Activated naive CD8-positive, alpha-beta T cell treated with anti-CD3 and anti-CD28 coated beads for 36 hours (primary cell): ENCODE measurements at regions not wholly inside any gene's neighbourhood (a gene's known extent, or its start where the extent isn't known, plus 50 kb on each side); places are given as distances from the start of the nearest gene placed in this dataset.

Source experiments
- DNase-seq: peaks from one replicate; pipeline ENCODE4 v3.0.0; 2021
- H3K27ac Mint-ChIP-seq: one replicate; pipeline ENCODE4 v1.8.0; 2022; ENCODE audit warnings: mild to moderate bottlenecking, moderate library complexity, mixed read lengths
- H3K27me3 Mint-ChIP-seq: one replicate; pipeline ENCODE4 v1.8.0; 2022; ENCODE audit warnings: mild to moderate bottlenecking, mixed read lengths
- H3K36me3 Mint-ChIP-seq: one replicate; pipeline ENCODE4 v1.8.0; 2021; ENCODE audit warnings: mild to moderate bottlenecking, mixed read lengths
- H3K4me1 Mint-ChIP-seq: one replicate; pipeline ENCODE4 v1.8.0; 2021; ENCODE audit warnings: mixed read lengths
- H3K4me3 Mint-ChIP-seq: one replicate; pipeline ENCODE4 v1.8.0; 2022; ENCODE audit warnings: mild to moderate bottlenecking, moderate library complexity, mixed read lengths
- H3K9me3 Mint-ChIP-seq: one replicate; pipeline ENCODE4 v1.8.0; 2022; ENCODE audit warnings: mixed read lengths

DNA sequence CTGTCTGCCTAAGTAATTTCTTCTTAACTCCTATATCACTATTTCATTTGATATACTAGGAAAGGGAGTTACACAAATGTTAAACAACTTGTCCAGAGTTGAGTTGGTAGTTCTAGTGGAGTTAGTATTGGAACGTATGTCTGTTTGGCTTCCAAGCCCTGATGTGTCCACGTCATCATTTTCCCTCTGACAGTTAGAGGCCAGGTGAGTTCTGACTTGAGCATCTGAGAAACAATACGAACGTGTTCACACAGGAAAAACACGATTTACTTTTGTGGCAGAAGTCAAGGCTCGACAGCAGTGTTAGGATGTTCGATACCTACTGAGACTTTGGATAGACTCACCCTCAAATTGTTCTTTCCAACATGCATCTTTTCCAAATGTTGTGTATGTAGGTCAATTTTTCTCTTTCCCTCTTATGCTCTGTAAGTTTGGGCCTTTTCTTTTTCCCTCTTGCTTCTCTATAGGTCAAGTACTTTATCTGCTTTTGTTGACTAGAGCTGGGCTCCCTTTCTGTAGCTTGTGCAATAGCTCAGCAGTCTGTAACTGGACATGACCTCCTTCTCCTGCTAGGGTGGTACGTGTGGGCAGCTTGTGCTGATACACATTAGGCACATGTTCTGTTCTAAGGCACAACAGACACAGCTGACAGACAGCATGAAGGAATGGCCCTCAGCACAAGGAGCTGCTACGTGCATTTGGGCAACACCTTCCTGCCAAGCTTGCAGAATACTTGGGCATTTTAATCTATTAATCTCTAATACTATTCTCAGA is 222.9 kb downstream of the PTEN start:
- Mint-ChIP-seq H3K36me3 (no peaks in the 10 kb centered on the region), H3K27ac (no peak overlapping the region), H3K27me3 (peaks cover 3% of the 10 kb centered on the region), H3K9me3 (no peaks in the 10 kb centered on the region), H3K4me1 (peaks cover 12% of the 10 kb centered on the region), H3K4me3 (no peak overlapping the region)
- DNase-seq, result no peak

DNA sequence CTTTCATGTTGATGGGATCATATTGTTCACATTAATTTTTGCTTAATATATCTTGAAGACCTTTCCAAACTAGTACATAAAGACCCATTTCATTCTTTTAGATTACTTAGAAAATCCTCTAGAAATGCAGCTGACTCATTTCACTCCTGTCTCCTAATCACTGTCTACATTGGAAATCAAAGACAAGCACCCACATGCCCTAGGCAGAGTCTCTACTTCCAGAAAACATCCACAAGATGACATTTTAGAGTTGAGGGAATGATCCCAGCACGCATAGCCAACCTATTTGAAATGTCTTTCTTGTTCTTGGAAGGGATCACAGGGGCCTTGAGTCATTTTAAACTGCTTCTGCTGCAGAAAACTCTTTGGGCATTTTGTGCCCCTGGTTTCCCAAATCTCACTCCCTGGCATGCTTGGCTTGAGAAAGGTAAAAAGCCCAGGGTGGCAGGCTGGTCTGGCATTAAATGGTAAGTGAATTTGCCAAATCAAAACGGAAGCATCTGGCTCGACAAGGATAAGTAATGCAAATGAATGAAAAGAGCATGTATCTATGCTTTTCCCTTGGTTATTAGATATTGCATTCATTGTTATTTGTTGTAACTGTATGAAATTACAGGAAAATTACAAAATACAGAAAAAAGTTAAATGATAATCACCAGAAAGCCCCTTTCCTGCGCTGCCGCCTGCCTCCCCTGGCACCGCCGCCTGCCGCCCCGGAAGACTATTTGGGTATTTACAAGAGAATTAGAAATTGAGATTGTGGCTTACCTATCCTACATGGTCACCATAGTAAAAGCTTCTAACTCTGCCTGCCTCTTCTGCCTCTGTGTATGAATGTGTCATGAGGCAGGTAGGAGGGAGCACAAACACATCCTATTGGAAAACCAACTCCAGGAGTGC is 225.3 kb downstream of the PTEN start:
- Mint-ChIP-seq H3K27ac (no peak overlapping the region), H3K36me3 (no peaks in the 10 kb centered on the region), H3K4me1 (peaks cover 26% of the 10 kb centered on the region), H3K9me3 (no peaks in the 10 kb centered on the region), H3K27me3 (peaks cover 3% of the 10 kb centered on the region), H3K4me3 (no peak overlapping the region)
- no peak for DNase-seq

DNA sequence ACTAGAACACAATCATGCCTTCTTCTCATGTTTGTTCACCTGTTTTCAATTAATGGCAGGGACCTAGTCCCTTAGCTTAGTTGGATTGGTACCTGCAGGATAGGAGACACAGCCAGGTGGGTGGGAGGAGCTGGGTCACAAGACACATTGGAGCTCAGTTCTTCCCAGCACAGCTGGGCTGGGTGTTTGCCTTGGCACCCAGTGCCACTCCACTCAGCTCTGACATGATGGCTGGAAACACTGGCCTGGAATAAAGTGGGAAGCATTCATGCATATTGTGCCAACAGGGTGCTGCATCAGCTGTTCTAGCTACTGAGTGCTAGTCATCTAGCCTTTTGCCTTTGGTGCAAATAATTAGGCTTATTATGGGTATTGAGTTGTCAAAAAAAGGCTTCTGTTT is 226.1 kb downstream of the PTEN start:
- H3K9me3 Mint-ChIP-seq, result no peaks in the 10 kb centered on the region
- no peak overlapping the region for H3K27ac Mint-ChIP-seq
- no peaks in the 10 kb centered on the region for H3K36me3 Mint-ChIP-seq

DNA sequence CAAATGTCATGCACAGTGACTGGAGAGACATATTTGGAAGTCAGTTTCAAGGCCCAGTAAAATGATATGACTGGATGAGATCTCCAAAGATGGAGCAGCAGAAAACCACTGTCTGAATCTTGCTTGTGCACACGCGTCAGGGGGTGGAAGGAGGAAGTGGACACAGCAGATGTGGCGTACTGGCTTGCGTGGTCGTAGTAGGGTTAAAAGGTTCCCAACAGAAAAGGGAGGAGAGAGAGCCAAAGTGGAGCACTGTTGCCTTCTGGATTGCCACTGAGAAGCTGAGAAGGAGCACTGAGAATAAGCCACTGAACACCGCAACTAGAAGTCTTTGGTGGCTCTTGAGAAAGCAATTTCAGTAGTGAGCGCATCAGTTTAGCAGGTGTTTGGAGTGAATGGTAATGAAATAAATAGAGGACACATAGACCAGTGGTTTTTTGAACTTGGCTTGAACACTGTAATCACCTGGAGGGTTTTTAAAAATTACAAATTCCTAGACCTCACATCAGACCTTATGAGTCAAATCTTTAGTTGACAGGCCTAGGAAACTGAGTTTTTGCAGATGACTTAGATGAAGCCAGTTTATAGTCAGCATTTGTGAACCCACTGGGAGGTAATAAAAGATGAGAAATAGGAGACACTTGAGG is 227.3 kb downstream of the PTEN start:
- Mint-ChIP-seq H3K27me3 (peaks cover 3% of the 10 kb centered on the region), H3K36me3 (no peaks in the 10 kb centered on the region), H3K27ac (peak overlapping the region; percentile 51), H3K9me3 (no peaks in the 10 kb centered on the region), H3K4me1 (peaks cover 26% of the 10 kb centered on the region), H3K4me3 (no peak overlapping the region)
- DNase-seq, result no peak

More for the DNA sequence above, 226.1 kb downstream of the PTEN start:
- H3K27me3 Mint-ChIP-seq, result peaks cover 3% of the 10 kb centered on the region
- no peak overlapping the region for H3K4me3 Mint-ChIP-seq
- peaks cover 26% of the 10 kb centered on the region for H3K4me1 Mint-ChIP-seq
- DNase-seq, result no peak

DNA sequence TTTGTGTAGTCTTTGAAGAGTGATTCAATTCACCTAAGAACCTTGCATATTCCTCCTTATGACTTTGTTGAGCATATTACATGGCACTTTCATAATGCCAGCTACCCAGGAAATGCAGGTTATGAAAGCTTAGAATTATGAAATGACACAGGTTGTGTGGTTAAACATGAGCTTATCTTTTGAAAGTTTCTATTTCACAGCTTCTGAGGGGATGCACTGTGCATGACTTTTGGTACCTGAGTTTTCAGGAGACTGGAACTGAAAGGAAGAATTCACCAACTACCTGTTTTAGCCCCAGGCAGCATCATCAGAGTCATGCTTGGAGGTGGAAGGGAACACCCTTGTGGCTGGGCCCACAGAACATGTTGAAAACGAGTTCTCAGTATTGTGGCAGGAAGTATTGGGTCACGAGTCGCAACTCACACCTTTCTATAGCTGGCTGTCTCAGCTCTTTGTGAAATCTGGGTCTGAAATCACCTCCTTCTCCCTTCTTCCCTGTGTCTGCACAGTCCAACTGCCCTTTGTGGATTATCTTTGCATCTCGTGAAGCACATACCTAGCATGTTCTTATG is 228.2 kb downstream of the PTEN start:
- Mint-ChIP-seq H3K4me1 (peaks cover 26% of the 10 kb centered on the region), H3K36me3 (no peaks in the 10 kb centered on the region), H3K27me3 (peaks cover 3% of the 10 kb centered on the region), H3K9me3 (no peaks in the 10 kb centered on the region), H3K4me3 (no peak overlapping the region), H3K27ac (peak overlapping the region; percentile 51)
- peak; percentile 78 for DNase-seq

DNA sequence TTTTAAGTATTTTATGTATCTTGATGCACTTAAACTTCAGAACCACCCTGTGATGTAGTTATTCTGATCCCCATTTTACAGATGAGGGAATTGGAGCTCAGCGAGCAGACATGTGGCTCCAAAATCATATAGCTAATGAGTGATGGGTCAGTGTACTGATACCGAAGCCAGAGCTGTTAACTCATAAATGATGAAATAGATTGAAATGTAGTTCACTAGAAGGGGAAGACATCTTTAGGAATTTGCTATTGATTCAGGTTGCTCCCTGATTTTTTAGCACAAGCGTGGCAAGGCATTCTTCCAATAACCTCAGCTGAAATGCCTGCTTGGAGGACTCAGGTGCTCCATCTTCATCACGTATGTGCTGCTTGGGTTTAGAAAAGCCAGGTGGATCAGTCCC is 228.8 kb downstream of the PTEN start:
- H3K36me3 Mint-ChIP-seq, result no peaks in the 10 kb centered on the region
- no peak for DNase-seq
- no peak overlapping the region for H3K27ac Mint-ChIP-seq
- peaks cover 3% of the 10 kb centered on the region for H3K27me3 Mint-ChIP-seq
- no peak overlapping the region for H3K4me3 Mint-ChIP-seq
- H3K9me3 Mint-ChIP-seq, result no peaks in the 10 kb centered on the region
- H3K4me1 Mint-ChIP-seq, result peaks cover 26% of the 10 kb centered on the region

DNA sequence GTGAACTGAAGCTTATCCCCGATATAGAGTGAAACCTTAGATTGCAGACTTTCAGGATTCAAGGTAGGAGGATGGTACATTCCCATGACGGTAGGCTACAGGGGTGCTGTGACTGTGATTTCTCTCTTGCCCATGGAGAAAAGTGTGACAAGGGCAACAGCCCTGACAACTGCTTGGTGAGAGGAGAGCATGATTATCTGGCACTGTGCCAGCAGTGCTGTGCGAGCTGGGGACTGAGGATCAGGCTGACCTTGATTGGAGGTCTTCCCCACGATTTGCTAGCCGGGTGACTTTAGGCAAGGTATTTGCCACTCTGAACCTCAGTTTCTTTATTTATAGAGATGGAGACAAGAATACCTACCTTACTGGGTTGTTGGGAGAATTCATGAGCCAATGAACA is 229.5 kb downstream of the PTEN start:
- H3K27me3 Mint-ChIP-seq, result peaks cover 3% of the 10 kb centered on the region
- H3K9me3 Mint-ChIP-seq, result no peaks in the 10 kb centered on the region
- no peaks in the 10 kb centered on the region for H3K36me3 Mint-ChIP-seq
- peaks cover 26% of the 10 kb centered on the region for H3K4me1 Mint-ChIP-seq
- no peak for DNase-seq
- no peak overlapping the region for H3K4me3 Mint-ChIP-seq
- no peak overlapping the region for H3K27ac Mint-ChIP-seq

DNA sequence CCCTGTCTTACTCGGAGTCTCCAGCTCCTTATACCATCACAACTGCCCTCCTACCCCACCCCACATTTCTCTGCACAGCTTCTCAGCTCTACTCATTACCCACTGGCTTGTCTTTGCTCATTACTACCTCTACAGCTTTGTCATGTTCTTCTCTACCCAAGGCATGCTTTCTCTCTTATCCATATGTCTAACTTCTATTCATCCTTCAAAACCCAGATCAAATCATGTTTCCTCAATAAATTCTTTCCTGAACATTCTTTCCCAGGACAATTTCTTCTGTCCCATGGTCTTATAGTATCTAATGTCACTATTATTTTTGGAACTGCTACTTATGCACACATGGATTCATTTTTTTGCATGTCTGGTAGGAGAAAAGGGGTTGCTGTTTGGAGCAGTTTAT is 231.4 kb downstream of the PTEN start:
- H3K9me3 Mint-ChIP-seq, result no peaks in the 10 kb centered on the region

DNA sequence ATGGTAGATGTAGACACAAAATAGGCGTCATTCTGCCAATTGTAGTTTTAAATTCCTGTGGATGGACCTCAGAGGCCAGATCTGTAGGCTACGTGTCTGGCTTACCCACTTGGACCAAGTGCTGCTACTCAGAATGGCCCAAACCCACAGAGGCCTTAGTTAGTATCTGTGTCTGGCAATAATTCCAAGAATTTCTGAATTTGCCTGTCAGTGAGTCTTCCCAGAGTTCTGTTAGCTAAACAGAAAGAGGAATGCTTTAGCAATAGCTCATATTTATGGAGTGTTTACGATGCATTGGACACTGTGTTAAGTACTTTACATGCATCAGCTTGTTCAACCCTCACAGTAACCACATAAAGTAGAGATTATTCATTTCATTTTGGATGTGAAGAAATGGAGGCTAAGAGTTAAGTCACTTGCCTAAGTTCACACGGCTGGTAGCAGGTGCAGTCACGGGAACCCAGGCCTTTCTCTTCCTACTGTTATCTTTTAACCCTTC is 231.8 kb downstream of the PTEN start:
- peaks cover 24% of the 10 kb centered on the region for H3K4me1 Mint-ChIP-seq
- no peaks in the 10 kb centered on the region for H3K9me3 Mint-ChIP-seq
- no peaks in the 10 kb centered on the region for H3K36me3 Mint-ChIP-seq
- H3K27ac Mint-ChIP-seq, result no peak overlapping the region
- H3K4me3 Mint-ChIP-seq, result no peak overlapping the region
- DNase-seq, result no peak
- no peaks in the 10 kb centered on the region for H3K27me3 Mint-ChIP-seq

More for the DNA sequence above, 231.4 kb downstream of the PTEN start:
- no peak for DNase-seq
- no peak overlapping the region for H3K4me3 Mint-ChIP-seq
- H3K27ac Mint-ChIP-seq, result no peak overlapping the region
- H3K36me3 Mint-ChIP-seq, result no peaks in the 10 kb centered on the region
- H3K27me3 Mint-ChIP-seq, result peaks cover 3% of the 10 kb centered on the region
- H3K4me1 Mint-ChIP-seq, result peaks cover 26% of the 10 kb centered on the region

DNA sequence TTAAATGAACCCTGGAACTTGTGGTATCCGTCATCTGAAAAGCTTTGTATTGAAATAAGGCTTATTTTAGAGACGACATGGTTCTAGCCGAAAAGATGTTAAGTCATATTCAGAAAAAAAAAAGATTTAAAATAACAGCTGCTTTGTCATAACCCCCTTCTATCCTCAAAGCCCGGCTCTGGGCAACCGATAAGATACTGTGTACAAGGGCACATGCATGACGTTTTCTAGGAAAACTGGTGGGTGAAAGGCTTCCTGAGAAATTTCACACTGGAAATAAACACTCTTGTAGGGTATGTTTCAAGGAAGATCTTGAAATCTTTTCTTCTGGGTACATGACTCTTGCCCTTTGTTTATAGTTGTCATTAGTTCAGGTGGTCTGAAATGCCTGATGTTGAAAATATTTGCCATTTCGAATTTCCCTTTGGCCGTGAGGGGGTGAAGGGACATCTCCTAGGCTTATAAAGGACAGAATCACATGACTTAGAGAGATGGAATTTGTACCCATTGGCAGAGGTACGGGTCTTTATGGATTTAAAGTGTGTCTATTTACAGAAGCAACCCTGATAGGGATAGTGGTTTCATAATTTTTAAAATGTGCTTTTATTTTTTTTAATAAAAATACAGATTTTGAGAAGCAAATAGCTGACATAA is 232.5 kb downstream of the PTEN start:
- Mint-ChIP-seq H3K27ac (no peak overlapping the region), H3K4me3 (no peak overlapping the region), H3K27me3 (no peaks in the 10 kb centered on the region), H3K4me1 (peaks cover 19% of the 10 kb centered on the region), H3K36me3 (no peaks in the 10 kb centered on the region), H3K9me3 (no peaks in the 10 kb centered on the region)
- DNase-seq, result no peak

DNA sequence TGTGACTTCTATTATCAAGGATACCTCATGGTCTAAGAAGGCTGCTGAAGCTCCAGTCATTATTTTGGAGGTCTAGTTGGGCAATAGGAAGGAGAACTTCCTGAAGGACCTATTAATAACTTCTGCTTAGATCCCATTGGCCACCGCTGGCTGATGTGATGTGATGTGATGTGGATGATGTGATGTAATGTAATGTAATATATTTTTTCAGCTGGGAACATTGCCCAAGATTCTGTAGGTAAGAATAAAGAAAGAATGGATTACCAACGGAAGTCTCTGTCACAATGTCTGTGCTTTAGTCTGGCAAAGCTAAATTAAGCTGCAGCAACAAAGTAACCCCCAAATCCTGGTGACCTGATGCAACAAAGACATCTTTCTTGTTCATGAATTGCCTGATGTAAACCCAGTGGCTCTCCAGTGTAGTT is 233.7 kb downstream of the PTEN start:
- no peaks in the 10 kb centered on the region for H3K27me3 Mint-ChIP-seq
- DNase-seq, result no peak
- no peaks in the 10 kb centered on the region for H3K9me3 Mint-ChIP-seq
- no peak overlapping the region for H3K4me3 Mint-ChIP-seq
- H3K27ac Mint-ChIP-seq, result no peak overlapping the region
- H3K36me3 Mint-ChIP-seq, result no peaks in the 10 kb centered on the region
- peaks cover 10% of the 10 kb centered on the region for H3K4me1 Mint-ChIP-seq

DNA sequence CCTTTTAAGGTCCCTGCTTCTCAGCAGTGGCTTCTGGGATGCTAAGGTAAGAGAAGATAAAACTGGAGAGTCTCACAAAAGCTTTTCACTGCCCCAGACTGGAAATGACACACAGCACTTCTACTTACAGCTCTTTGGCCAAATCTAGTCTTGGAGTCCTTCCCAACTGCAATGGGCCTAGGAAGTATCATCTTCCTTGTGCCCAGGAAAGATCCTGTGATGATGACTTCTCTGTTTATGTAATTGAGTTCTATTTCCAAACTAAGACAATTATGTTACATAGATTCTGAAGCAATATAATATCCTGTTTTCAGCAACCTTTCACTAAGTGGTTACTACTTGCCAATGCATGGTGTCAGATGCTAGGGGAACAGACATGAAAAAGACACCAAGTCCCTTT is 234.1 kb downstream of the PTEN start:
- Mint-ChIP-seq H3K27ac (no peak overlapping the region), H3K4me1 (peaks cover 7% of the 10 kb centered on the region), H3K36me3 (no peaks in the 10 kb centered on the region), H3K27me3 (no peaks in the 10 kb centered on the region), H3K9me3 (no peaks in the 10 kb centered on the region), H3K4me3 (no peak overlapping the region)
- DNase-seq, result no peak

DNA sequence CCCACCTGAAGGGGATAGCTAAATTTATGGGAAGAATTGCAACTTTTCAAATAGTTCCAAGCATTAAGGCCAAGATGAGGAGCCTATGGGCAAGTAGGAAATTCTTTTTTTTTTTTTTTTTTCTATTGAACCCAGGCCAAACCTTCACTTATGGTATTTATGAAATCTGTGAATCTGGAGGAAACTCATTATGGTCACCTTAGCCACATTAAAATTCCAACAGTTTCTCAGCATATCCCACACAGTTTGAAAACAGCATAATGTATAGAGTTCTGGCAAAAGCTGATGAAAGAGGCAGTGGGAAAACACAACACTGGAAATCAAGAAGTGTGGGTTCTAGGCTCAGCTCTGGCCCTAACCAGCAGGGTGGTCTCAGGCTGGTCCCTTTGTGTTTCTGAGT is 236.9 kb downstream of the PTEN start:
- Mint-ChIP-seq H3K27me3 (no peaks in the 10 kb centered on the region), H3K27ac (no peak overlapping the region), H3K4me1 (peaks cover 10% of the 10 kb centered on the region), H3K36me3 (no peaks in the 10 kb centered on the region), H3K4me3 (no peak overlapping the region), H3K9me3 (no peaks in the 10 kb centered on the region)
- no peak for DNase-seq

DNA sequence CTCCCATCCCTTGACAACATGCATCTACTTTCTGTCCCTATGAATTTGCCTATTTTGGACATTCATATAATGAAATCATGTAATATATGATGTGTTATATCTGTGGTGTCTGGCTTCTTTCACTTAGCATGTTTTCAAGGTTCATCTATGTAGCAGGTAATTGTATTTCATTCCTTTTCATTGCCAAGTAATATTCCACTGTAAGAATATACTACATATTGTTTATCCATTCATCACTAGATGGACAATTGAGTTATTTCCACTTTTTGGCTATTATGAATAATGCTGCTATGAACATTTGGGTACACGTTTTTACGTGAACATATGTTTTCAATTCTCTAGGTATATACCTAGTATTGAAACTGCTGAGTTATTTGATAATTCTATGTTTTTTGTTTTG is 238.2 kb downstream of the PTEN start:
- Mint-ChIP-seq H3K9me3 (no peaks in the 10 kb centered on the region), H3K4me1 (peaks cover 10% of the 10 kb centered on the region), H3K36me3 (no peaks in the 10 kb centered on the region), H3K27me3 (no peaks in the 10 kb centered on the region), H3K27ac (no peak overlapping the region), H3K4me3 (no peak overlapping the region)
- no peak for DNase-seq
